Stimulated activated CD8-positive, alpha-beta memory T cell treated with anti-CD3 and anti-CD28 coated beads, Interleukin-7, amount 100 ng/mL, for 4 hours (primary cell): ENCODE measurements at regions not wholly inside any gene's neighbourhood (a gene's known extent, or its start where the extent isn't known, plus 50 kb on each side); places are given as distances from the start of the nearest gene placed in this dataset.
"Not testable (repeated sequence)": the region's sequence is repeated elsewhere in the genome, so short reads cannot be mapped to it uniquely, and the experiment has no call there.

ENCODE experiments used
- DNase-seq, 2 donors: peaks; one replicate each; pipeline ENCODE4 v3.0.0-alpha.2; 2020; ENCODE audit warnings: low read depth in 2 of 2

DNA sequence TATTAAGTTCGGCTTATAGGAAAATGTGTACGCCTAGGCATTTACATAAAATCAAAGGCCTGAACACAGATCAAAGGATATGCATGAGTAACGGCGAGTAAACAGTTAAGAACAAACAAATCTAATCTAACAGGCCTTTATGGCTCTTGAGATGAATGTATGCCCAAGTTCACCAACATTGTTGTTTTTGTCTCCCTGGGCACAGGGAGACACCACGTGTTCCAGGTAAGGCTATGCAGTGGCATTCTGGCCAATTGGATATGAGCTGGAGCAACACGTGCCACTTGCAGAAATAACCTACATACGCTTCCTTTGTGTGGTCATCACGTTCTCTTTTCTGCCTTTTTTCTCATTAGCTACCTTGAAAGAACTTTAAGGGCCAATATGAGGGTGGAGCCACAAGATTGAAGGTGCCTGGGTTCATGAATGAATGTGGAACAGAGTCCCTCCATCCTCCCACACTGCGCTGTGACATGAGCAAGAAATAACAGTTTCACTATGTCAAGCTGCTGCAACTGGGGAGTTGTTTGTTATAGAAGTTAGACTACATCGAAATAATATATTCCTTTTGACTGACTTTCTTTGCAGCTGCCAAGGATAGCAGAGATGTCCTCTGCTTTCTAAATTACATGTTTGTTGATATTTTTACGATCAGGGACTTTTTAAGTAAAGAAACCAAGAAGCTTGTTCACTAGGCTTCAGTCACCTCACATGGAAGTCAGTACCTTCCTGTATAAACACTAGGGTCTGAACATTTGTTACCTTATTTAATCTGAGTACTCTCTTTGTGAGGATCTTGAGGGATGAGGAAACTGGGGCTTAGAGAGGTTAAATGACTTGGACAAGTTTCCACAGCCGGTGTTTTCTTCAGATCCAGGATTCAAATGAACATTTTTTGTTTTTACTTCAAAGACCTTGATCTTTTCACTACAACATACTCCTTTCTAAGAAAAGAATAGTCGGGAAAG, 427.5 kb upstream of the TBL1XR1 start:
- no peak for DNase-seq

DNA sequence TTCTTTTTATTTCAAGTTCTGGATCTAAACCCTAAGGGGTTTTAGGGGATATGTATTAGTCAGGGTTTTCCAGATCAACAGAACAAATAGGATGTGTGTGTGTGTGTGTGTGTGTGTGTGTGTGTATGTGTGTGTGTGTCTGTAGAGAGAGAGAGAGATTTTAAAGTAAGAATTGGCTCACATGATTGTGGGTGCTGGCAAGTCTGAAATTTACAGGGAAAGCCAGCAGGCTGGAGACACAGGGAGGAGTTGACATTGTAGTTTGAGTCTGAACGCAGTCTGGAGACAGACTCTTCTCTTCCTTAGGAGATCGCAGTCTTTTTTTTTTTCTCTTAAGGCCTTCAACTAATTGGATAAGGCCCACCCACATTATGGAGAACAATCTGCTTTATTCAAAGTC, 428.8 kb upstream of the TBL1XR1 start:
- DNase-seq = no peak

DNA sequence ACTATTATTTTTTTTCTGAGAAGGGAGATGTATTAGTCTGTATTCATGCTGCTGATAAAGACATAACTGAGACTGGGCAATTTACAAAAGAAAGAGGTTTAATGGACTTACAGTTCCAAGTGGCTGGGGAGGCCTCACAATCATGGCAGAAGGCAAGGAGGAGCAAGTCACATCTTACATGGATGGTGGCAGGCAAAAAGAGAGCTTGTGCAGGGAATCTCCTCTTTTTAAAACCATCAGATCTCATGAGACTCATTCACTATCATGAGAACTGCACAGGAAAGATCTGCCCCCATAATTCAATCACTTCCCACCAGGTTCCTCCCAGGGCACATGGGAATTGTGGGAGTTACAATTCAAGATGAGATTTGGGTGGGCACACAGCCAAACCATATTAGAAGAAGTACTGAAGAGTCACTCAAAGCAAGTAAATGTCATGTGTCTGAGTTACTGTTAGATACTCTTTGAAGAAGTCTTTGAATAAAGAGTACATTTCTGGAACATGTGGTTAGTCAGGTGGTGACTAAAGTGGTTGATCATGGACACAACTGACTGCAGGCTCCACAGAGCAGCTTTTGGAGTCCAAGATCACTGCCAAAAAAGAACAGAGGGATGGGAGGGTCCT, 430.9 kb upstream of the TBL1XR1 start:
- DNase-seq = not testable (repeated sequence)

DNA sequence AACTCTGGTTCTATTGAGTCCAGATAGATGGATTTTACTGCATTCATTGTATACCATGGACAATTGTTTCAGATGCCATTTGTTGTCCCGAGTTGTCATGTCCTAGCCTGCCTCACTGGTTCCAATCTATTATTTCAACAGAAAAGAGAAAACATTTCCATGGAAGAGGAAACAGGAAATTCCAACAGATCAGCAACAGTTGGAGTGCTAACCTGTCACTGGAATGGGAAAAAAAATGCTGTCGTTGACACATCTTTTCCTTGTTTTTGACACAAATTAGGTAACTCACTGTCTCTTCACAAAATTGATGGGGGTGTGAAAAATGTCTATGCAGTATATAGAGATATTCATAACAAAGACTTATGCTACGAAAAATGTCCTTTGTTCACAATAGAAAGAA, 432.0 kb upstream of the TBL1XR1 start:
- DNase-seq = no peak

DNA sequence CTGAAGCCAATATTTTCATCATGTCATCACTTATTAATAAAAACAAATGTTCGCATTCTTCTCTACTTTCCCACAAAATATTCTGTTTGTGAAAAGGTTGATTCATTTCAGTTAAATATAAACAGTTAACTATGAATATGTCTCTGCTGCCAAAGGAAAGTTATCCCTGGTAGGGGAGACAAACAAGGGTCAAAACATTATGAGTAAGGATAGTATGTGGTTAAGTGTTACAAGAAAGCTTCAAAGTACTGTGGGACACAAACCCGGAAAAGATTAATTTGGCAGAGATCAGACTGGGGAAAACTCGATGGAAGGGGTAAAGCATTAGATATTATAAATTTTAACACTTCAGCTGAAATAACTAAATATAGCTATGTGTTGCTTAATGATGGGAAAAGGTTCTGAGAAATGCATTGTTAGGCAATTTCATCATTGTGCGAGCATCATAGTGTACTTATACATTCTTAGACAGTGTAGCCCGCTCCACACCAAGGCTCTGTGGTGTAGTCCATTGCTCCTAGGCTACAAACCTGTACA, 436.5 kb upstream of the TBL1XR1 start:
- no peak for DNase-seq

DNA sequence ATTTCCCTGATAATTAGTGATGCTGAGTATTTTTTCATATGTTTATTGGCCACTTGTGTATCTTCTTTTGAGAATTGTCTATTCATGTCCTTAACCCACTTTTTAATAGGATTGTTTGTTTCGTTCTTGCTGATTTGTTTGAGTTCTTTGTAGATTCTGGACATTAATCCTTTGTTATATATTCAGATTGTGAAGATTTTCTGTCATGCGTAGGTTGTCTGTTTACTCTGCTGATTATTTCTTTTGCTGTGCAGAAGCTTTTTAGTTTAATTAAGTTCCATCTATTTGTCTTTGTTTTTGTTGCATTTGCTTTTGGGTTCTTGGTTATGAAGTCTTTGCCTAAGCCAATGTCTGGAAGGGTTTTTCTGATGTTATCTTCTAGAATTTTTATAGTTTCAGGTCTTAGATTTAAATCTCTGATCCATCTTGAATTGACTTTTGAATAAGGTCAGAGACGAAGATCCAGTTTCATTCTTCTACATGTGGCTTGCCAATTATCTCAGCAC, 438.4 kb upstream of the TBL1XR1 start:
- not testable (repeated sequence) for DNase-seq

DNA sequence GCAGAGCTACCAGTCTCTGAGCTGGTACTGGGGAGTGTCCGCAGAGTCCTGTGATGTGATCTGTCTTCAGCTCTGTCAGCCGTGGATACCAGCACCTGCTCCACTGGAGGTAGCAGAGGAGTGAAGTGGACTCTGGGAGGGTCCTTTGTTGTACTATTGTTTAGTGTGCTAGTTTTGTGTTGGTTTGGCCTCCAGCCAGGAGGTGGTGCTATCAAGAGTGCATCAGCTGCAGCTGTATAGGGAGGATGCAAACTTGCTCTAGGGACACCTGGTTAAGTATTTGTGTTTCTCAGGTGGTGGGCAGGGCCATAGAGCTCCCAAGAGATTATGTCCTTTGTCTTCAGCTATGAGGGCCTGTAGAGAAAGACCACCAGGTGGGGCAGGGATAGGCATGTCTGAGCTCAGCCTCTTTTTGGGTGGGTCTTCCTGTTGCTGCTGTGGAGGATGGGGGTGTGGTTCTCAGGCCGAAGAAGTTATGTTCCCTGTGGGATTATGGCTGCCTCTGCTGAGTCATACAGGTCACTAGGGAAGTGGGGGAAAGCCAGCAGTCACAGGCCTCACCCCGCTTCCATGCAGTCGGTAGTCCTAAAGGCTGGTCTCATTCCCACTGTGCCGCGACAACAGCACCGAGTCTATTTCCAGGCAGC, 443.2 kb upstream of the TBL1XR1 start:
- no peak for DNase-seq

DNA sequence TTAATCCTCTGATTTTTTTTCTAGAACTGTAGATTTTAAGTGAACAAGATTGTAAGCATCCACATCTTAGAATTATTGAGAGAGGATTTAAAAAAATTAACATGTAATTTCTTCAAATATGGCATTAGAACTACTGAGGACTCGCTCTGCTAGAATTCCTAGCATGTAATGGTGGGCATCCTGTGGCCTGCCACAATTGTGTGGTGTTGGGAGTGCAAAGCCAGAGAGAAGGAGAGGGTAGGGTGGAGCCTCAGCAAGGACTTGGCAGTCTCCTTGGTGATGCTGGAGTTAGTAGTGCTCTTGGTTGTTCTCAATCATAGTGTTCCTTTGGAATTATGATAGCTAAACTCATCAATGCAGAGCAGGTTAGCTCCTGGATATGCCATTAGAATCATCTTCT, 443.9 kb upstream of the TBL1XR1 start:
- no peak for DNase-seq

DNA sequence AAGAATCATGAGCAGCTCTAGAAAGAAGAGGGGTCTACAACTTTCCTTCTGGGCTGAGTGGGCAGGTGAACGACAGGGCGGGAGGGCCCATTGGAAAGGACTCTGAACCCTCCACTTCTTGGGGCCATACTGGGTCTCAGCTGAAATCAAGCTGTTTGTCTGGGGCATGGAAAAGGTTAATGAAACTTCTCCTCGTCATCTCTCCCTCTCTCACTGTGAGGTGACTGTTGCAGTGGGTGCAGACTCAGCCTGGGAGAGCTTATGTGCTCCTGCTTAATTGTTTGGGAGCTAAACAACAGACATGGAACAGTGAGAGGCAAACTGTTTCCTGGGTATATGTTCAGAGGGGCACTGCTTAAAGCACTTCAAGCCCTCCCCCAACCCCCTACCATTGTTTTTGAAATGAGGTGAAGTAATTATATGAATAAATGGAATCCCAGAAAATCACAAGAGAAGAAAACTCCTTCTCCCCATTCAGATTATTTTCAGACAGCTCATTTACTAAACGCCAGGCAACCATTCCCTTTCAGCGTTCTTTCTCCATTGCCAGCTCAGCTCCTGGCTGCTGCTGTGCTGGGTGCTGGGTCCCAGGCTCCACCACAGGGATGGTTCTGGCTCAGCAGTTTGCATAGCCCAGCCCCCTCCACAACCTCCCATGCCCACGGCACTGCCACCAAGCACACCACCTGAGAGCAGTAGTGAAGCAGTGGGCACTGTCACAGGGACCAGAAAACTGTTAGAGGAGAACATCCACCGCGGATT, 444.9 kb upstream of the TBL1XR1 start:
- no peak for DNase-seq

DNA sequence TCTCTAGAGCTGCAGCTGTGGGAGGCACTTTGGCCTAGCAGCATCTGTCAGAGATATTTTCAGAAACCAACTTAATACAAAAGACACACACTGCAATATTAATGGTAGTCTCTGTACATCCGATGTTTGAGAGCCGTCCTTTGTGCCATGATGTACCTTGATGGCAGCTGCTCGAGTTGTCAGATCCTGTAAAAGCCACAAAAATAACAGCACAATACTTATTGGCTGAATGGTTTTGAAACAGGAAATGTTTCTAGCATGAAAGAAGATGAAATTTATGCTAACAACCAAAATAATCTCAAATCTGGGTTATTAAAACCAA, 445.5 kb upstream of the TBL1XR1 start:
- DNase-seq = no peak

DNA sequence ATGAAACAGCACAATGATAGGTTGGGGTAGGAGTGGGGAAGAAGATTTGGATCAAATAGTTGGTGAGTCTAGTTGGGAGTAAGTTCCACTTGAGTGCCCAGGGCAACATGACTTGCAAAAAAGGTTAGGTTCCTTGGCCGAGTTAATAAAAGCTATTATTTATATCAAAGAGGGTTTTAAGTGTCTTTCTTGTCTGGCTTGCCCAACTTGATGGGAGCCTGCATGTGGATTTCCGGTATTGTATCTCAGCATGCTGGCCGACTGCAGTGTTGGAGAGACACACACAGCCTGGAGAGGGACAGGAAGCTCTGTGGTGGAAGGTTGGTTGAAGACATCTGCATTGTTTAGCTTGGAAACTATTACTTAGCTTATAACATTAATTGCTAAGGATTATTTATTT, 449.5 kb upstream of the TBL1XR1 start:
- no peak for DNase-seq

DNA sequence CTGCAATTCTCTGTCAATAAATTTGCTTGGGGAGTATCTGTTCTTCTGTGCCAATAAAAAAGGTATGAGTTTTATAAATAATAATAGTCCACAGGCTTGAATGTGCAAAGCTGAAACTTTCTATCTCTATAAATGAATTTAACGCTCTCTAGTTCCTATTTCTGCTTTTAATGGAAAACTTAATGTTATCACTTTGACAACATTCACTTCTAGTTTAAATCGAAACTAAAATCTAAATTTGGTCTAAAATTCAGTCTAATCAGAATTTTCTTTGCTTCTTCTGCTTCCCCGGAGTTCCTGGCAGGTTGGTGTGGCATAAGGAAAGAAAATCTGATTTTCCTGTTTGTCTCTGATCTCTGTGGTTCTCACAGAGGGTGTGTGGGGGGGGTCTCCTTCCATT, 450.1 kb upstream of the TBL1XR1 start:
- no peak for DNase-seq

DNA sequence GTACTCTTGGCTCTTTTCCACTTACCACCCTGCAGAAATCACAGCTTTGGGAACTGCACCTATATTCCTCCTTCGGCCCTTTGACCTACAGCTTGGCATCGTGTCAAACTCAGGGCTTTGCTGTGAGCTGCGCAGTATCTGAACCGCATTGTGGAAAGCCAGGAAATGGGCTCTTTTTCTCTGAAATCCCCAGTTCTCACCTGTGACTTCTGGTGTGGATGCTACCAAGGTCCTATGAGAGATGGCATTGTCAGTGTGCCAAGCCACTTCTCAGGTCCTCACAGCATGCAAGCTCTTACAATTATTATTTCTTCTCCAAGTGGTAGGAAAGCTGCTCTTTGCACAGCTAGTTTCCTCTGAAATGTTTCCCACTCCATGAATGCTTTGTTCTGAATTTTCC, 450.6 kb upstream of the TBL1XR1 start:
- DNase-seq = no peak

DNA sequence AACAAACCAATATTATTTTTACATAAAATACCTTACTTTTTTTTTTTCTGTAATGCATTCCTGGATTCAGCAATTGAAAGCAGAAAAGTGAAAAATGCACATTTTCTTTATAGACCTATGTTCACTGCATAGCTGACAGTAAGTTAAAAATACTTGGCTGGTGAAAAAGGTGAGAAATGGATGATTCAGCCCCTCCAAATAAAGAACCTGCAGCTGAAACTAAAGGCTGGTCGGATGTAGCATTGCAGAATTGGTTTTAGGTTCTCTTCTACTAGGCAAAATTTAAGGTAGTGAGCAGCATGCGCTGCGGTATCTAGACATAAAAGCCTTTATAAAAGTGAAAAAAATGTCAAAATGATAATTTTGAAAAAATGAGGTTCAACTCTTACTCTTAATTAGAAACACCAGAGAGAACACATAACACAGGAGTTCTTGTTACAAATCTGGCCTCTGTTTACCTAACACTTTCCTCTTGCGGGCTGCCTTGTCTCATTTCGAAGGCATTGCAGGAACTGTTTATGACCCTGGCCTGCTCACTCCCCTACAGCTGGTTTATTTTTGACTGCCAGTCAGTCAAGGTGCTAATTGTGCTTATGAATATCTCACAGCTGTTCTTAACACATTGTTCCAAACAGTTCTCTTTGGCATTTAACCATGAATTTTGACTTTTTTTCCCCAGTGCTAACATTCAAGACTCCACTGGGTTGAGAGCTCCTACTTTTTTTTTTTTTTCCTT, 455.4 kb upstream of the TBL1XR1 start:
- DNase-seq = no peak

DNA sequence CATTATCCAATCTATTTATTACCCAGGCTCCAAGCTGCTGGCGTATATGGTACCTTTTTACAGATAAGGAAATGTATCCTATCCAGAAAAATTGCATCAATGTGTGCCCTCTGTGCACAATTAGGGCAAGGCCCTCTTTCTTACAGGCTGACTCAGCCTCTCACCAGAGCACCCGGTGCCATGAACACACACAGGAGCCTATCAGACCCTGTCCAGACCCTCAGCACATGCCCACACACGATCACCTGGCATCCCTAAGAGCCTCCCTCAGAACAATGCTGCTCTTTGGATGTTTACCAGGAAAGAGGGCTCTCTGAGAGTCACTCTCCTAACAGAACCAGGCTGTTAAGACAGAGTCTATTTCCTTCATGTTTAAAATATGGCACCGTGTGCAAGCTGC, 460.0 kb upstream of the TBL1XR1 start:
- DNase-seq = no peak

DNA sequence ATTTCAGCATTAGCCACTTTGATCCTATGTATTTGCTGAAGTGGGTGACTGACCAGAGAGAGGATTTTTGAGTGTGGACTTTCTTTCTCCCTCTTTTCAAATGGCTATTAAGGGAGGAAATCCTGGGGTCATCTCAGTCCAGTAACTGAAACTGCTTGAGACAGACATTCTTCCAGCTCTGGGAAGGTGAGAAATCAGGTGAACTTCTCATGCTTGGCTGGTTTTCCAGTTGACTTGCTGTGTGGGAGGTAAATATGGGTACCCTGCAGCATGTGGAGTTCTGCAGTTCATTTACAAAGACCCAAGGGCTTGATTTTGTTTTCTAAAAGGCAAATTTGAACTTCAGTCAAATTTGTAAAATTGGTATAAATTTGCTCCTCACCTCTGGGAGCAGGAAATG, 461.1 kb upstream of the TBL1XR1 start:
- no peak for DNase-seq

DNA sequence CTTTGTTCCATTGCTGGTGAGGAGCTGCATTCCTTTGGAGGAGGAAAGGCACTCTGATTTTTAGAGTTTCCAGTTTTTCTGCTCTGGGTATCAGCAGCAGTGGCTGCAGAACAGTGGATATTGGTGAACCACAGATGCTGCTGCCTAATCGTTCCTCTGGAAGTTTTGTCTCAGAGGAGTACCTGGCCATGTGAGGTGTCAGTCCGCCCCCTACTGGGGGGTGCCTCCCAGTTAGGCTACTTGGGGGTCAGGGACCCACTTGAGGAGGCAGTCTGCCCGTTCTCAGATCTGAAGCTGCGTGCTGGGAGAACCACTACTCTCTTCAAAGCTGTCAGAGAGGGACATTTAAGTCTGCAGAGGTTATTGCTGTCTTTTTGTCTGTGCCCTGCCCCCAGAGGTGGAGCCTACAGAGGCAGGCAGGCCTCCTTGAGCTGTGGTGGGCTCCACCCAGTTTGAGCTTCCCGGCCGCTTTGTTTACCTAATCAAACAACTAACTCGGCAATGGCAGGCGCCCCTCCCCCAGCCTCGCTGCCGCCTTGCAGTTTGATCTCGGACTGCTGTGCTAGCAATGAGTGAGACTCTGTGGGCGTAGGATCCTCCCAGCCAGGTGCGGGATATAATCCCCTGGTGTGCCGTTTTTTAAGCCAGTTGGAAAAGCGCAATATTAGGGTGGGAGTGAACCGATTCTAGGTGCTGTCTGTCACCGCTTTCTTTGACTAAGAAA, 467.3 kb upstream of the TBL1XR1 start:
- not testable (repeated sequence) for DNase-seq

DNA sequence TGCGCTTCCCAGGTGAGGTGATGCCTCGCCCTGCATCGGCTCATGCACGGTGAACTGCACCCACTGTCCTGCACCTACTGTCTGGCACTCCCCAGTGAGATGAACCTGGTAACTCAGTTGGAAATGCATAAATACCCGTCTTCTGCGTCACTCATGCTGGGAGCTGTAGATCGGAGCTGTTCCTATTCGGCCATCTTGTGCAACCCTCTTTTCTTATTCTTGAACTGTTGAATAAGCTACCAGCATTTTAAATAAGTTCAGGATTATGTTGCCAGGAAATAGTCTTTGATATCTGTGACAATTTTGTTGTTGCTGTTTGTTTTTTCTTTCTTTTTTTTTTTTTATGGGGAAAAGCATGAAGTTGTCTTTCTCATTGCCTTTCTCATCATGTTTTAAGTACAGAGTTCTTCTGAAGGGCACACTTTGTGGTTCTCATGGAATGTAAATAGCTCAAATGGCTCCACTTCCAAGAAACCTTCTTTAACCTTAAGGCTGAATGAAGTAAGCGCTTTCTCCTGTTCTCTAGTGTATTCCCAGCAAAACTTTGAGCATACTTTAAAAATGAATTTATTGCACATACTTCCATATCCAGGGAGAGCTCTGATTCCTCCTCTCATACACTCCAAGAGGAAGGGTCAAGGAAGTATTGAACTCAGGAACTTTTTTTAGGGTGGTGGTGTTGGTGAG, 468.0 kb upstream of the TBL1XR1 start:
- no peak for DNase-seq

DNA sequence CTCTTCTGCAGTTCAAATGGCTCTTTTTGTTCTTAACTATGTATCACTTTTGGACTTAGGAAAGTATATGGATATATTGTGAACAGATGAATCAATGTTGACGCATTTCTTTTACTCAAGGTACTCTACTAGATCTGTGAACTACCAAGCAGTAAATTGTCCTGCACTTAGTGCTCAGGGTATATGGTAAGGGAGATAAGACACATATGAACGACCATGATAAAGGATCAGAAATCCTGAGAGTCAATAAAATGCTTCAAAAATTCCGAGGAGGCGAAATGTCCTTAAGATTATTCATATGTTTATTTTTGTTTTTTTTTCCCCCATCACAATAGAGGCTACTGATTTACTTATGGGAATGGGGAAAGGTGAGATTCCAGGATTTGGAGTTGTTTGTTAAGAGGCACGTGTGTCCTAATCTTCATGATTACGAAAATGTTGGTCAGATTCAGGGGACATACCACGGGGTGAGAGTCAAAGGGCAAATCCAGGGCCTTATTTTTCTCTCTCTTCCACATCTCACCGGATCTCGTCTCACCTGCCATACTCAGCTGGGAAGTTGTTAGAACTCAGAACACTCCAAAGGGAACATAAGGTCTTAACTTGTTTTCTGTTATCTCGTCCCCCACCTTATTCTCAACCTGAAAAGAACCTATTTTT, 475.1 kb upstream of the TBL1XR1 start:
- DNase-seq = no peak
